Astrocyte of the cerebellum (primary cell): ENCODE measurements at regions not wholly inside any gene's neighbourhood (a gene's known extent, or its start where the extent isn't known, plus 50 kb on each side); places are given as distances from the start of the nearest gene placed in this dataset.

ENCODE experiments used
- DNase-seq: peaks from one replicate; pipeline ENCODE4 v3.0.0-alpha.2; 2011; ENCODE audit warnings: low read depth
- H3K4me3 ChIP-seq: 2 replicates; pipeline ENCODE4 v1.5.1; 2011; ENCODE audit warnings: mild to moderate bottlenecking, low read depth, low read length, moderate library complexity
- in situ Hi-C: cut with HindIII; loops from 2 replicates; pipeline ENCODE4 v1.10.0; 2017; ENCODE audit warnings: low sequenced_read_pairs
- TF ChIP-seq, protein P1 (sequence below): IDR thresholded peaks from 2 replicates; pipeline ENCODE4 v1.5.1; 2012; ENCODE audit warnings: low read length, low read depth, moderate library complexity, mild to moderate bottlenecking; ENCODE audit errors: missing control alignments

DNA sequence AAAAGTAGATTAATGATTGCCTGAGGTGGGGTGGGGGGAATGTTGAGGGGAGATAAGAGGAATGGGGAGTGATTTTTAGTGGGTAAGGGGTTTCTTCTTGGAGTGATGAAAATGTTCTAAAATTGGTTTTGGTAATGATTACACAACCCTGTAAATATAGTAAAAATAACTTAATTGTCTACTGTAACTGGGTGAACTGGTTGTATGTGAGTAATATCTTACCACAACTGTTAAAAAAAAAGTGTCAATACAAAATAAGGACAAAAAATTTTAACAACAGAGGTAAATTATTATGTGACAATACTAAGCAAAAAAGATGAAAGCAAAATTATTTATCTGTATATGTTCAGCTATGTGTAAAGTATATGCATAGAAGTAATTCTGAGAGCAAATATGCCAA, 86.3 kb upstream of the RASSF8 start:
- in situ Hi-C loops: no loop called here
- H3K4me3 ChIP-seq: no peak overlapping the region
- no peak for DNase-seq
- TF ChIP-seq, protein P1, sequence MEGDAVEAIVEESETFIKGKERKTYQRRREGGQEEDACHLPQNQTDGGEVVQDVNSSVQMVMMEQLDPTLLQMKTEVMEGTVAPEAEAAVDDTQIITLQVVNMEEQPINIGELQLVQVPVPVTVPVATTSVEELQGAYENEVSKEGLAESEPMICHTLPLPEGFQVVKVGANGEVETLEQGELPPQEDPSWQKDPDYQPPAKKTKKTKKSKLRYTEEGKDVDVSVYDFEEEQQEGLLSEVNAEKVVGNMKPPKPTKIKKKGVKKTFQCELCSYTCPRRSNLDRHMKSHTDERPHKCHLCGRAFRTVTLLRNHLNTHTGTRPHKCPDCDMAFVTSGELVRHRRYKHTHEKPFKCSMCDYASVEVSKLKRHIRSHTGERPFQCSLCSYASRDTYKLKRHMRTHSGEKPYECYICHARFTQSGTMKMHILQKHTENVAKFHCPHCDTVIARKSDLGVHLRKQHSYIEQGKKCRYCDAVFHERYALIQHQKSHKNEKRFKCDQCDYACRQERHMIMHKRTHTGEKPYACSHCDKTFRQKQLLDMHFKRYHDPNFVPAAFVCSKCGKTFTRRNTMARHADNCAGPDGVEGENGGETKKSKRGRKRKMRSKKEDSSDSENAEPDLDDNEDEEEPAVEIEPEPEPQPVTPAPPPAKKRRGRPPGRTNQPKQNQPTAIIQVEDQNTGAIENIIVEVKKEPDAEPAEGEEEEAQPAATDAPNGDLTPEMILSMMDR: no peak

DNA sequence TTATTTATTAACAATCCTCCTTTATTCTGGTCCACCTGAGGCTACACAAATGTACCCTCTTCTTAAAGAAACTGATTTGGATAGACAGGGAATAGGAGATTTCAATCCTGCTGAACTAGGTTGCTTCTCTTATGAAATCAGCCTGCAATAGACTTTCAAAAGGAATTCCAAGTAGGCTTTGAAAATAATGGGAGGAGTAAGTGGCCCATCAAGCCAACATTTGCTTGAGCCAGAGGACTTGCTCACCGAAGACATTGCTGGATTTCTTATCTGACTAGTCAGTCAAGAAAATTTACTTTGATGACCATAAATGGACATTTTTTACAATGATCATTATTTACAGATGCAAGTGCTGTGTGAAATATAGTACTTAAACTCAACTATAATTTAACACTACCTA, 82.8 kb upstream of the RASSF8 start:
- no peak for DNase-seq
- H3K4me3 ChIP-seq: no peak overlapping the region
- TF ChIP-seq, protein P1: no peak
- in situ Hi-C loops: loop anchor here (5.0 kb wide), 1 partner anchor 62 kb away; no protein-coding TSS in a partner anchor

DNA sequence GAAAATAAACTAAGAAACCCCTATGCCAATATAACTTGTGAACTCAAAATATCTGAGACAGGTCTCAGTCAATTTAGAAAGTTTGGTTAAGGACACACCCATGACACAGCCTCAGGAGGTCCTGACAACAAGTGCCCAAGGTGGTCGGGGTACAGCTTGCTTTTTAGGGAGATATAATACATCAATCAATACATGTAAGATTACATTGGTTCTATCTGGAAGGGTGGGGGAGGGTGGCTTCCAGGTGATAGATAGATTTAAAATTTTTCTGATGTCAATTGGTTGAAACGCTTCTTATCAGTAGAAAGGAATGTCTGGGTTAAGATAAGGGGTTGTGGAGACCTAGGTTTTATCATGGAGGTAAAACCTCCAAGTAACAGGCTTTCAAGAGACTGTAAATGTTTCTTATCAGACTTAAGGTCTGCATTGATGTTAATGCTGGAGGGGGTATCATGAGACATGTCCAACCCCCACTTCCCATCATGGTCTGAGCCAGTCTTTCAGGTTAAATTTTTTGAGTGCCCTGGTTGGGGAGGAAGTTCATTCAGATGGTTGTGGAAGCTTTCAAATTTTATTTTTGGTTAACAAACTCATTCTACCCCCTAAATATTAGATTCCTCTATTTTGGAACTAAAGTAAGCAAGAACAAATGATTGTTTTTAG, 82.0 kb upstream of the RASSF8 start:
- TF ChIP-seq, protein P1: no peak

DNA sequence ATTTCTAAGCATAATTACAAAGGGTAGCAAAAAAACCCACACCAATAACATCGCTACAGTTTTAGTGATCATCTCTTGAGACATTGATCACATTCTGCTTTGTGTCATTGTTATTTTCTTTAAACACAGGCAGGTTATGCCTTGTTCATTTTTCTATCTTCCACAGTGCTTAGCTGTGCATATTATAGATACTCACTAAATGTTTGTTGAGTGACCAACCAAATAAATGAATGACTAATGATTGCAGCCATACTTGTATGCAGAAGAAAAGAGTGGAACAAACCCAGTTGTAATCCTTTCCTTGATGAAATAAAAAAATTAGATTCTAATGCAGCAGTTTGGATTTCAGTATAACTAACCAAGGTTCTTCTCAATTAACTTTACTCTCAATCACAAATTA, 81.0 kb upstream of the RASSF8 start:
- H3K4me3 ChIP-seq: no peak overlapping the region
- DNase-seq: no peak
- in situ Hi-C loops: loop anchor here (5.0 kb wide), 1 partner anchor 60 kb away; no protein-coding TSS in a partner anchor
- TF ChIP-seq, protein P1: no peak

More for the DNA sequence above, 82.0 kb upstream of the RASSF8 start:
- DNase-seq: no peak
- H3K4me3 ChIP-seq: no peak overlapping the region
- in situ Hi-C loops: loop anchor here (5.0 kb wide), 1 partner anchor 61 kb away; no protein-coding TSS in a partner anchor

DNA sequence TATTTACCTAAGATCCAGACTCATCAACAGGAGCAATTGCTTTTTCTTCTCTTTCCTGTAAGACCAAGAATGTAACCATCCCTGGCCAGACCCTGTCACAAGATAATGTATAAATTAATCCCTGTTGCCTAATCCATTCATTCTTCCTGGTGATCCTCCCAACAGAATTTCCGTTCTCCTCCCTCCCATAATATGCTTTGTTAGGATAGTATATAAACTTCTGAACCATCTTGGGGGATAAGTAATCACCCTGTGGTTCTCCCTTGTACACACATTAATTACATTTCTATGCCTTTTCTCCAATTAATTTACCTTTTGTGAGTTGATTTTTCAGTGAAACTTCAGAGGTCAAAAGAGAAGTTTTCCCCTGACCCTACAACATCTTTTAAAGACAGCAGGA, 76.2 kb upstream of the RASSF8 start:
- in situ Hi-C loops: no loop called here
- DNase-seq: no peak
- TF ChIP-seq, protein P1: no peak
- H3K4me3 ChIP-seq: no peak overlapping the region

DNA sequence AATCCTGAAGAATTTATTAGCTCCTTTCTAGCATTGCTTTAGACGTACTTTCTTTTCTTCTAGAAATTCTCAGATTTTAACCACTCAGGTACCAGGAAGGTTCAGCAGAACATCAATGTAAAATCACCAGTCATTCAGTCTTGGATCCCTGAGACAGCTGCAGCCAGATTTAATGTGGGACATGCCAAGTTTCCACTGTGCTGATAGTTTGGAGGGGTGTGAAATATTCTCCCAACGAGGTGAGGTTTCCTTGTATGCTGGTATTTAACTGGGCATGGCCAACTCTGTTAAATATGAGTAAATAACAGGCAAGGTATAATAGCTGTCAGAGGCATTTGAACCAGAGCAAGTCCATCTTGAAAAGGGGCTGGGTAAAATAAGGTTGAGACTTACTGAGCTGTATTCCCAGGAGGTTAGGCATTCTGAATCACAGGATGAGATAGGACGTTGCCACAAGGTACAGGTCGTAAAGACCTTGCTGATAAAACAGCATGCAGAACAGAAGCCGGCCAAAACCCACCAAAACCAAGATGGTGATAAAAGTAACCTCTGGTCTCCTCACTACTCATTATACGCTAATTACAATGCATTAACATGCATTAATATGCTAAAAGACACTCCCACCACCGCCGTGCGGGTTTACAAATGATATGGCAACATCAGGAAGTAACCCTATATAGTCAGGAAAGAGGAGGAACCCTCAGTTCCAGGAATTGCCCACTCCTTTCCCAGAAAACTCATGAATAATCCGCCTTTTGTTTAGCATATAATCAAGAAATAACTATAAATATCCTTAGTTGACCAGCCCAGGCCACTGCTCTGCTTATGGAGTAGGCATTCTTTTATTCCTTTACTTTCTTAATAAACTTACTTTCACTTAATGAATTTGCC, 75.2 kb upstream of the RASSF8 start:
- no peak for DNase-seq
- TF ChIP-seq, protein P1: no peak
- in situ Hi-C loops: no loop called here
- no peak overlapping the region for H3K4me3 ChIP-seq
